ENCODE measurements at regions not wholly inside any gene's neighbourhood (a gene's known extent, or its start where the extent isn't known, plus 50 kb on each side); places are given as distances from the start of the nearest gene placed in this dataset.

DNA sequence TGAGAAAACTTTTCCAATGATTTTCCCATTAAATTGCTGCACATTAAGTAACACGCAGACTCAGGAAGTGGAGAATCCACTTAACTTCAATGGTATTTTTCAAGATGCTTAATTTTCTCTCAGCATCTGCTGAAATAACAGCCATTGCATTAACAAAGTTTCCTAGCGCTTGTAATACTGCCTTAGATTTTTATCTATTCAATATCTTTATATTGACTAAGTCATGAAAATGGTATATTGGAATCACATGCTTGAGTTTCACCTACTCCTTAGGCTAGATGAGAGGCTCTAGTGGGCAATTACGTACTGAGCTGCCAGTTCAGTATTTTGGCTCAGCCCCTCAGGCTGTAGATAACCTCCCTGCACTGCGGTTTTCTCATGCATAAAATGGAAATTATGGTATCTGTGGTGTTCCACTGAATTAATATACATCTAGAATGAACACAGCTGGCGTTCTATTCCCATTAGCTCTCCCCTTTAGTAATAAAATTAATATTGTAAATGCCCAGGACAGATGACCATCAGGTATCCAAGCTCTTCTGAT, 112.9 kb downstream of the MTX3 start:
- H3K27ac ChIP-seq (ENCODE audit: low read depth, low read length), result no peak overlapping the region
- no peaks in the 10 kb centered on the region for H3K36me3 ChIP-seq (ENCODE audit: control insufficient read depth in 2 of 4, insufficient read depth in 4 of 4, low read length in 3 of 4)
- no peaks in the 10 kb centered on the region for H3K23me2 ChIP-seq (ENCODE audit: low read depth, low read length)
- no peak for DNase-seq (ENCODE audit: low read depth in 1 of 2, low spot score in 2 of 2)
- H3K4me3 ChIP-seq (ENCODE audit: extremely low read depth in 1 of 4, insufficient read depth in 2 of 4, low read depth in 3 of 4, low read length in 4 of 4), result no peak overlapping the region
- H2AFZ ChIP-seq (ENCODE audit: low read length), result no peak overlapping the region
- H3K27me3 ChIP-seq (replicated peaks in 1 of 4; ENCODE audit: control insufficient read depth in 3 of 4, extremely low read depth in 1 of 4, insufficient read depth in 3 of 4, low read length in 3 of 4), result no peaks in the 10 kb centered on the region
- no peak overlapping the region for H3K18ac ChIP-seq (ENCODE audit: extremely low read depth, low read length)
- H4K8ac ChIP-seq (ENCODE audit: extremely low read depth, insufficient read depth, low read length), result no peak overlapping the region
- H3K56ac ChIP-seq (replicated peaks; ENCODE audit: insufficient read length, low read depth, low read length), result no peak overlapping the region
- no peak overlapping the region for H3K4ac ChIP-seq (replicated peaks; ENCODE audit: insufficient read length, low read depth, low read length)
- H2BK15ac ChIP-seq (ENCODE audit: low read length), result no peak overlapping the region
- 87% methylated on average over 5 of the region's 5 CpGs; no CpG with 5 or more reads in 1 of the 2 experiments for WGBS, 2 experiments (ENCODE audit: extremely low coverage in 1 of 2, insufficient coverage in 1 of 2, insufficient read length in 1 of 2, insufficient replicate concordance in 2 of 2, low coverage in 1 of 2, low lambda C conversion rate in 2 of 2, missing lambda C conversion rate in 1 of 2)
- ChIA-PET CTCF (ENCODE audit: partially characterized antibody) (interaction anchor here (0.6 to 2.7 kb wide), 46 partner anchors 10 to 853 kb away, joined by 3 to 24 read pairs (median 4); no protein-coding TSS in a partner anchor), POLR2A (ENCODE audit: partially characterized antibody) (interaction anchor here (1.2 kb wide), 1 partner anchor 426 kb away, joined by 4 read pairs; no protein-coding TSS in a partner anchor)
- H3K4me2 ChIP-seq (ENCODE audit: insufficient read depth in 1 of 2, low read depth in 2 of 2, low read length in 2 of 2), result no peak overlapping the region
- H4K5ac ChIP-seq (ENCODE audit: insufficient read length, low read depth, low read length), result no peak overlapping the region
- H4K91ac ChIP-seq (replicated peaks; ENCODE audit: insufficient read length, low read length), result no peak overlapping the region
- no peaks in the 10 kb centered on the region for H3K79me1 ChIP-seq (ENCODE audit: low read depth, low read length)
- FAIRE-seq, result no peak
- no peaks in the 10 kb centered on the region for H3K79me2 ChIP-seq (ENCODE audit: control insufficient read depth in 1 of 2, insufficient read depth in 2 of 2, low read length in 2 of 2)
- H4K20me1 ChIP-seq (replicated peaks in 1 of 2; ENCODE audit: control insufficient read depth in 1 of 2, insufficient read depth in 2 of 2, low read length in 2 of 2), result no peaks in the 10 kb centered on the region
- H2BK12ac ChIP-seq (ENCODE audit: low read depth, low read length), result no peak overlapping the region
- no peak overlapping the region for H3K9ac ChIP-seq (replicated peaks in 1 of 4; ENCODE audit: extremely low read depth in 1 of 4, low read depth in 3 of 4, low read length in 3 of 4)
- no peak overlapping the region for H2AK5ac ChIP-seq (ENCODE audit: low read depth, low read length)
- H2BK20ac ChIP-seq (ENCODE audit: low read length), result no peak overlapping the region
- H3K23ac ChIP-seq (ENCODE audit: insufficient read length), result no peak overlapping the region
- H2BK5ac ChIP-seq (ENCODE audit: low read depth, low read length), result no peak overlapping the region
- H3K9me3 ChIP-seq (ENCODE audit: insufficient read depth in 2 of 2, low read depth in 1 of 2, low read length in 1 of 2), result no peaks in the 10 kb centered on the region
- H3K14ac ChIP-seq (ENCODE audit: insufficient read length), result no peak overlapping the region
- H2BK120ac ChIP-seq (replicated peaks; ENCODE audit: low read depth, low read length), result no peak overlapping the region
- H3K4me1 ChIP-seq (replicated peaks in 1 of 4; ENCODE audit: control insufficient read depth in 3 of 4, insufficient read depth in 4 of 4, low read length in 3 of 4), result no peaks in the 10 kb centered on the region
- no peak for TF ChIP-seq POLR2A (IDR thresholded peaks at IDR 0.05; ENCODE audit: control extremely low read depth in 1 of 2, low read depth in 2 of 2, low read length in 2 of 2)
